ENCODE measurements at regions not wholly inside any gene's neighbourhood (a gene's known extent, or its start where the extent isn't known, plus 50 kb on each side); places are given as distances from the start of the nearest gene placed in this dataset.

- TF ChIP-seq CTCF (IDR thresholded peaks at IDR 0.05), result no peak
- no peak for TF ChIP-seq POLR2A (IDR thresholded peaks at IDR 0.05)
Observed at GRCh38 chr16:86747761-86748160, 169.4 kb downstream of the FOXL1 start.
